H1 (cell line): ENCODE measurements at regions not wholly inside any gene's neighbourhood (a gene's known extent, or its start where the extent isn't known, plus 50 kb on each side); places are given as distances from the start of the nearest gene placed in this dataset.

Experiments
- CTCF ChIA-PET: fragments of 300-600 bp; sonication (Branson Sonifier 250); formaldehyde crosslinking; loops from one replicate; lab custom pipeline; 2021; ENCODE audit not compliant: partially characterized antibody; lab: Charles Lee
- POLR2A ChIA-PET: fragments of 300-600 bp; sonication (Branson Sonifier 250); formaldehyde crosslinking; loops from one replicate; lab custom pipeline; 2021; ENCODE audit warnings: inconsistent platforms; ENCODE audit not compliant: partially characterized antibody; lab: Charles Lee
- DNase-seq, 2 experiments: peaks; one replicate each; pipeline versions ENCODE4 v3.0.0 to v3.0.0-alpha.2; 2010 to 2022; ENCODE audit warnings: low spot score in 2 of 2, low read depth in 1 of 2, mixed read lengths in 1 of 2
- FAIRE-seq: peaks from 2 replicates; lab custom pipeline; 2011; peaks lifted over from hg19 to GRCh38; lab: Jason Lieb, UNC
- H2AFZ ChIP-seq: 2 replicates; pipeline ENCODE4 v1.8.1; 2012; ENCODE audit warnings: low read length, inconsistent platforms
- H2AK5ac ChIP-seq: 2 replicates; pipeline ENCODE4 v1.6.1; 2013; ENCODE audit warnings: low read depth, low read length
- H2BK120ac ChIP-seq: replicated peaks from 2 replicates; pipeline ENCODE3; 2013; ENCODE audit warnings: low read depth, low read length, inconsistent platforms
- H2BK12ac ChIP-seq: 2 replicates; pipeline ENCODE4 v1.6.1; 2013; ENCODE audit warnings: low read depth, low read length
- H2BK15ac ChIP-seq: 2 replicates; pipeline ENCODE4 v1.6.1; 2013; ENCODE audit warnings: low read length
- H2BK20ac ChIP-seq: 2 replicates; pipeline ENCODE4 v1.6.1; 2013; ENCODE audit warnings: low read length
- H2BK5ac ChIP-seq: 2 replicates; pipeline ENCODE4 v1.6.1; 2013; ENCODE audit warnings: low read depth, low read length
- H3K14ac ChIP-seq: 2 replicates; pipeline ENCODE4 v1.6.1; 2013; ENCODE audit warnings: inconsistent platforms; ENCODE audit not compliant: insufficient read length
- H3K18ac ChIP-seq: 2 replicates; pipeline ENCODE4 v1.6.1; 2013; ENCODE audit warnings: low read length; ENCODE audit errors: extremely low read depth
- H3K23ac ChIP-seq: 2 replicates; pipeline ENCODE4 v1.6.1; 2013; ENCODE audit warnings: inconsistent platforms; ENCODE audit not compliant: insufficient read length
- H3K23me2 ChIP-seq: 2 replicates; pipeline ENCODE4 v1.6.1; 2013; ENCODE audit warnings: low read depth, low read length
- H3K27ac ChIP-seq: 2 replicates; pipeline ENCODE4 v1.6.1; 2011; ENCODE audit warnings: low read depth, low read length, inconsistent platforms
- H3K27me3 ChIP-seq, 4 experiments: replicated peaks in 1 of 4; 1 replicate in 1 of 4; 2 replicates in 3 of 4; pipeline versions ENCODE4 v1.6.1 to v1.8.1; 2011 to 2013; ENCODE audit warnings: low read length in 3 of 4, mild to moderate bottlenecking in 3 of 4, inconsistent platforms in 2 of 4, mixed read lengths in 2 of 4, moderate library complexity in 1 of 4; ENCODE audit not compliant: control insufficient read depth in 3 of 4, insufficient read depth in 3 of 4; ENCODE audit errors: extremely low read depth in 1 of 4
- H3K36me3 ChIP-seq, 4 experiments: 2 replicates each; pipeline versions ENCODE4 v1.6.1 to v1.8.1; 2011 to 2013; ENCODE audit warnings: mild to moderate bottlenecking in 4 of 4, low read length in 3 of 4, moderate library complexity in 2 of 4, control low read depth in 1 of 4, inconsistent platforms in 1 of 4; ENCODE audit not compliant: insufficient read depth in 4 of 4, control insufficient read depth in 2 of 4
- H3K4ac ChIP-seq: replicated peaks from 2 replicates; pipeline ENCODE3; 2013; ENCODE audit warnings: low read length, low read depth, mixed read lengths, inconsistent platforms; ENCODE audit not compliant: insufficient read length
- H3K4me1 ChIP-seq, 4 experiments: replicated peaks in 1 of 4; 1 replicate in 1 of 4; 2 replicates in 3 of 4; pipeline versions ENCODE4 v1.6.1 to v1.8.1; 2011 to 2013; ENCODE audit warnings: low read length in 3 of 4, inconsistent platforms in 2 of 4, mixed read lengths in 1 of 4; ENCODE audit not compliant: insufficient read depth in 4 of 4, control insufficient read depth in 3 of 4
- H3K4me2 ChIP-seq, 2 experiments: 2 replicates each; pipeline versions ENCODE4 v1.6.1 to v1.8.1; 2011 to 2013; ENCODE audit warnings: low read depth in 2 of 2, low read length in 2 of 2, control low read depth in 1 of 2, inconsistent platforms in 1 of 2, mild to moderate bottlenecking in 1 of 2; ENCODE audit not compliant: insufficient read depth in 1 of 2
- H3K4me3 ChIP-seq, 4 experiments: fragments of 200-600, 300-600 bp in 1 of 4; sonication (generic), shearing (Covaris generic), sonication (Bioruptor Twin) in 1 of 4; 2 replicates each; pipeline versions ENCODE4 v1.5.1 to v1.8.1; 2011 to 2016; ENCODE audit warnings: low read length in 4 of 4, low read depth in 3 of 4, control low read depth in 2 of 4, inconsistent platforms in 2 of 4, mild to moderate bottlenecking in 2 of 4, mixed read lengths in 1 of 4, moderate library complexity in 1 of 4; ENCODE audit not compliant: insufficient read depth in 2 of 4; ENCODE audit errors: extremely low read depth in 1 of 4
- H3K56ac ChIP-seq: replicated peaks from 2 replicates; pipeline ENCODE3; 2013; ENCODE audit warnings: low read depth, mild to moderate bottlenecking, mixed read lengths, low read length, inconsistent platforms; ENCODE audit not compliant: insufficient read length
- H3K79me1 ChIP-seq: 2 replicates; pipeline ENCODE4 v1.6.1; 2013; ENCODE audit warnings: low read depth, low read length, control low read depth
- H3K79me2 ChIP-seq, 2 experiments: 2 replicates each; pipeline versions ENCODE4 v1.6.1 to v1.8.1; 2012 to 2013; ENCODE audit warnings: low read length in 2 of 2, mild to moderate bottlenecking in 2 of 2, inconsistent platforms in 1 of 2; ENCODE audit not compliant: insufficient read depth in 2 of 2, control insufficient read depth in 1 of 2
- H3K9ac ChIP-seq, 4 experiments: replicated peaks in 1 of 4; 1 replicate in 1 of 4; 2 replicates in 3 of 4; pipeline versions ENCODE4 v1.6.1 to v1.8.1; 2011 to 2013; ENCODE audit warnings: low read depth in 3 of 4, low read length in 3 of 4, control low read depth in 2 of 4, mild to moderate bottlenecking in 2 of 4, moderate library complexity in 2 of 4, inconsistent platforms in 1 of 4; ENCODE audit errors: extremely low read depth in 1 of 4
- H3K9me3 ChIP-seq, 2 experiments: 2 replicates each; pipeline versions ENCODE4 v1.6.1 to v1.8.1; 2012 to 2013; ENCODE audit warnings: mild to moderate bottlenecking in 2 of 2, moderate library complexity in 2 of 2, control low read depth in 1 of 2, inconsistent platforms in 1 of 2, low read depth in 1 of 2, low read length in 1 of 2, mixed read lengths in 1 of 2; ENCODE audit not compliant: insufficient read depth in 2 of 2
- H4K20me1 ChIP-seq, 2 experiments: replicated peaks in 1 of 2; 2 replicates each; pipeline versions ENCODE3 to v1.8.1; 2011 to 2013; ENCODE audit warnings: inconsistent platforms in 2 of 2, low read length in 2 of 2, mild to moderate bottlenecking in 1 of 2; ENCODE audit not compliant: insufficient read depth in 2 of 2, control insufficient read depth in 1 of 2
- H4K5ac ChIP-seq: 2 replicates; pipeline ENCODE4 v1.6.1; 2013; ENCODE audit warnings: low read length, low read depth, mixed read lengths, inconsistent platforms; ENCODE audit not compliant: insufficient read length
- H4K8ac ChIP-seq: 2 replicates; pipeline ENCODE4 v1.8.0; 2013; ENCODE audit warnings: mild to moderate bottlenecking, moderate library complexity, low read length, inconsistent platforms; ENCODE audit not compliant: insufficient read depth; ENCODE audit errors: extremely low read depth
- H4K91ac ChIP-seq: replicated peaks from 2 replicates; pipeline ENCODE3; 2013; ENCODE audit warnings: low read length, mixed read lengths, inconsistent platforms; ENCODE audit not compliant: insufficient read length
- FOSL1 ChIP-seq: IDR thresholded peaks from 2 replicates; pipeline ENCODE4 v1.6.1; 2011; ENCODE audit warnings: mild to moderate bottlenecking, low read depth, low read length, moderate library complexity; ENCODE audit not compliant: insufficient read depth
- GTF2F1 ChIP-seq: IDR thresholded peaks from 2 replicates; pipeline ENCODE4 v1.6.1; 2012; ENCODE audit warnings: low read depth, low read length, improper control_type of control experiment, borderline replicate concordance
- JUN ChIP-seq: IDR thresholded peaks from 2 replicates; pipeline ENCODE4 v1.6.1; 2011; ENCODE audit warnings: low read depth, mild to moderate bottlenecking, improper control_type of control experiment, low read length
- NRF1 ChIP-seq: IDR thresholded peaks from 2 replicates; pipeline ENCODE4 v1.6.1; 2011; ENCODE audit warnings: mild to moderate bottlenecking, low read depth, low read length, improper control_type of control experiment
- PHF8 ChIP-seq: fragments of 200-600 bp; sonication (generic); conservative IDR thresholded peaks from 2 replicates; pipeline ENCODE4 v1.7.1; 2012; ENCODE audit warnings: low read depth, mild to moderate bottlenecking, inconsistent platforms, low read length, moderate library complexity
- RNF2 ChIP-seq: fragments of 200-900, 300-1000 bp; sonication (generic); IDR thresholded peaks from 2 replicates; pipeline ENCODE4 v1.7.1; 2016; ENCODE audit warnings: borderline replicate concordance, low read depth, mild to moderate bottlenecking, antibody characterized with exemption, low read length; ENCODE audit not compliant: poor library complexity, severe bottlenecking; ENCODE audit errors: missing control alignments
- SIX5 ChIP-seq: IDR thresholded peaks from 2 replicates; pipeline ENCODE4 v1.6.1; 2011; ENCODE audit warnings: mild to moderate bottlenecking, low read depth, low read length
- SP1 ChIP-seq: IDR thresholded peaks from 2 replicates; pipeline ENCODE4 v1.6.1; 2011; ENCODE audit warnings: low read depth, low read length
- TAF1 ChIP-seq: IDR thresholded peaks from 2 replicates; pipeline ENCODE4 v1.6.1; 2011; ENCODE audit warnings: mild to moderate bottlenecking, low read depth, low read length
- TCF12 ChIP-seq: IDR thresholded peaks from 2 replicates; pipeline ENCODE4 v1.6.1; 2011; ENCODE audit warnings: low read depth, mild to moderate bottlenecking, low read length
- WGBS, 2 experiments: shearing (Covaris generic) in 1 of 2; methylation state at CpG; one replicate each; pipeline versions ENCODE4 v1.1.6 to v1.1.7; 2013 to 2015; ENCODE audit warnings: low lambda C conversion rate in 2 of 2, mixed read lengths in 2 of 2, inconsistent platforms in 1 of 2, low coverage in 1 of 2, missing lambda C conversion rate in 1 of 2; ENCODE audit not compliant: insufficient replicate concordance in 2 of 2, insufficient coverage in 1 of 2, insufficient read length in 1 of 2; ENCODE audit errors: extremely low coverage in 1 of 2, missing lambda C conversion rate in 1 of 2; 5-methylcytosine and 5-hydroxymethylcytosine counted together
- TF ChIP-seq, protein P1 (sequence below): IDR thresholded peaks from 2 replicates; pipeline ENCODE4 v1.6.1; 2012; ENCODE audit warnings: low read length, inconsistent platforms
- TF ChIP-seq, protein P2 (sequence below): IDR thresholded peaks from 2 replicates; pipeline ENCODE4 v1.6.1; 2012; ENCODE audit warnings: inconsistent platforms

- H2BK20ac ChIP-seq, result no peak overlapping the region
- no peak for FAIRE-seq
- no peak overlapping the region for H3K14ac ChIP-seq
- no peak overlapping the region for H3K18ac ChIP-seq
- no peaks in the 10 kb centered on the region for H3K23me2 ChIP-seq
- H3K79me2 ChIP-seq, result no peaks in the 10 kb centered on the region
- ChIA-PET CTCF (no interaction called here), POLR2A (no interaction called here)
- no peaks in the 10 kb centered on the region for H3K79me1 ChIP-seq
- H3K4me2 ChIP-seq, result no peak overlapping the region
- no peaks in the 10 kb centered on the region for H3K9me3 ChIP-seq
- H4K5ac ChIP-seq, result no peak overlapping the region
- no peak overlapping the region for H3K56ac ChIP-seq
- no peak overlapping the region for H3K27ac ChIP-seq
- H2AK5ac ChIP-seq, result no peak overlapping the region
- H3K4ac ChIP-seq, result no peak overlapping the region
- no peaks in the 10 kb centered on the region for H4K20me1 ChIP-seq
- H2BK15ac ChIP-seq, result no peak overlapping the region
- no peak overlapping the region for H3K23ac ChIP-seq
- no peak overlapping the region for H2BK12ac ChIP-seq
- H2BK120ac ChIP-seq, result no peak overlapping the region
- H4K91ac ChIP-seq, result no peak overlapping the region
- no peaks in the 10 kb centered on the region for H3K36me3 ChIP-seq
- no peaks in the 10 kb centered on the region for H3K4me1 ChIP-seq
- no peak overlapping the region for H4K8ac ChIP-seq
- no peak overlapping the region for H2BK5ac ChIP-seq
- H3K9ac ChIP-seq, result no peak overlapping the region
- no peak overlapping the region for H2AFZ ChIP-seq
- no peak overlapping the region for H3K4me3 ChIP-seq
- 95% methylated on average over 1 of the region's 1 CpG; no CpG with 5 or more reads in 1 of the 2 experiments for WGBS, 2 experiments
- DNase-seq, result no peak
- no peaks in the 10 kb centered on the region for H3K27me3 ChIP-seq
- TF ChIP-seq TAF1 (no peak), PHF8 (no peak), NRF1 (no peak), JUN (no peak), FOSL1 (no peak), GTF2F1 (no peak), SIX5 (no peak), SP1 (no peak), TCF12 (no peak), RNF2 (no peak)
- TF ChIP-seq, protein P1, sequence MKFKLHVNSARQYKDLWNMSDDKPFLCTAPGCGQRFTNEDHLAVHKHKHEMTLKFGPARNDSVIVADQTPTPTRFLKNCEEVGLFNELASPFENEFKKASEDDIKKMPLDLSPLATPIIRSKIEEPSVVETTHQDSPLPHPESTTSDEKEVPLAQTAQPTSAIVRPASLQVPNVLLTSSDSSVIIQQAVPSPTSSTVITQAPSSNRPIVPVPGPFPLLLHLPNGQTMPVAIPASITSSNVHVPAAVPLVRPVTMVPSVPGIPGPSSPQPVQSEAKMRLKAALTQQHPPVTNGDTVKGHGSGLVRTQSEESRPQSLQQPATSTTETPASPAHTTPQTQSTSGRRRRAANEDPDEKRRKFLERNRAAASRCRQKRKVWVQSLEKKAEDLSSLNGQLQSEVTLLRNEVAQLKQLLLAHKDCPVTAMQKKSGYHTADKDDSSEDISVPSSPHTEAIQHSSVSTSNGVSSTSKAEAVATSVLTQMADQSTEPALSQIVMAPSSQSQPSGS, result no peak
- TF ChIP-seq, protein P2, sequence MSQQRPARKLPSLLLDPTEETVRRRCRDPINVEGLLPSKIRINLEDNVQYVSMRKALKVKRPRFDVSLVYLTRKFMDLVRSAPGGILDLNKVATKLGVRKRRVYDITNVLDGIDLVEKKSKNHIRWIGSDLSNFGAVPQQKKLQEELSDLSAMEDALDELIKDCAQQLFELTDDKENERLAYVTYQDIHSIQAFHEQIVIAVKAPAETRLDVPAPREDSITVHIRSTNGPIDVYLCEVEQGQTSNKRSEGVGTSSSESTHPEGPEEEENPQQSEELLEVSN, result no peak
These were observed 382.7 kb upstream of the RNF32 start for GRCh38 chr7:156257904-156258303.
